ENCODE measurements at regions not wholly inside any gene's neighbourhood (a gene's known extent, or its start where the extent isn't known, plus 50 kb on each side); places are given as distances from the start of the nearest gene placed in this dataset.

DNA sequence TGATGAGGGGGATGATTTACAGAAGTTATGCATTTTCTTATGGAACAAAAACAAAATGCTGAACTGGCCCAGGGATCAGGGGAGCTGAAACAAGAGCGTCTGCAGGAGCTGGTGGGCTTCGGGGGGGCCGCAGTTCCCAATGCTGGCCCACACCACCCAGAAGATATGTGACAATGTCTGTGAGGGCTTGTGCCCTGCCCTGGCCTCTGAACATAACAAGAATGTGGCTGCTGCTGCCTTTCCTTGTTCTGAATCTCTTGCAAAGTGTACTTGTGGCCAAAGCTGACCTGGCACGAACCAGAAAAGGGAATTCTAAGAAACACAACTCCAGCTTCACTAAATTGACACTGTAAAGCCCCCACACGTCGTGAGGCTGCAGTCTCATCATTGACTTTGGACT, 66.7 kb downstream of the SEC61B start:
- no peaks in the 10 kb centered on the region for H3K36me3 Mint-ChIP-seq
- Histone ChIP-seq H3K9ac (ENCODE audit: insufficient read depth, low read length, poor library complexity, severe bottlenecking) (no peak overlapping the region), H3K27me3 (ENCODE audit: control insufficient read depth in 2 of 2, insufficient read depth in 2 of 2, low read length in 2 of 2) (no peaks in the 10 kb centered on the region), H3K27ac (ENCODE audit: low read depth in 1 of 2, low read length in 2 of 2) (no peak overlapping the region), H4K20me1 (ENCODE audit: insufficient read depth, low read length) (no peaks in the 10 kb centered on the region), H3K36me3 (replicated peaks in 1 of 2; ENCODE audit: control insufficient read depth in 1 of 2, insufficient read depth in 2 of 2, low read length in 2 of 2) (no peaks in the 10 kb centered on the region), H3K4me2 (replicated peaks; ENCODE audit: extremely low read depth, low read length, poor library complexity, severe bottlenecking) (no peak overlapping the region), H2AFZ (ENCODE audit: insufficient read depth, low read depth, low read length, poor library complexity, severe bottlenecking) (no peak overlapping the region), H3K79me2 (ENCODE audit: insufficient read depth, low read length) (no peaks in the 10 kb centered on the region), H3K4me3 (replicated peaks in 1 of 3; ENCODE audit: low read depth in 2 of 3, low read length in 3 of 3) (no peak overlapping the region), H3K4me1 (ENCODE audit: control insufficient read depth in 1 of 2, insufficient read depth in 2 of 2, low read length in 2 of 2) (no peaks in the 10 kb centered on the region), H3K9me3 (replicated peaks in 1 of 2; ENCODE audit: control insufficient read depth in 1 of 2, insufficient read depth in 1 of 2, low read length in 2 of 2) (no peaks in the 10 kb centered on the region)
- no peak for DNase-seq
- peaks cover 0 to 5% (median 2%) of the 10 kb centered on the region in 3 donors for H3K27me3 Mint-ChIP-seq (ENCODE audit: low read depth in 3 of 3)
- intact Hi-C loops (cut with micrococcal nuclease), result no loop called here
- H3K9me3 Mint-ChIP-seq, result peaks cover 0 to 2% (median 0%) of the 10 kb centered on the region in 7 donors
- no peaks in the 10 kb centered on the region for H3K4me1 Mint-ChIP-seq
- no peak overlapping the region for H3K27ac Mint-ChIP-seq
- 89% methylated on average over 4 of the region's 6 CpGs for WGBS (ENCODE audit: insufficient coverage)
- TF ChIP-seq, protein P1, sequence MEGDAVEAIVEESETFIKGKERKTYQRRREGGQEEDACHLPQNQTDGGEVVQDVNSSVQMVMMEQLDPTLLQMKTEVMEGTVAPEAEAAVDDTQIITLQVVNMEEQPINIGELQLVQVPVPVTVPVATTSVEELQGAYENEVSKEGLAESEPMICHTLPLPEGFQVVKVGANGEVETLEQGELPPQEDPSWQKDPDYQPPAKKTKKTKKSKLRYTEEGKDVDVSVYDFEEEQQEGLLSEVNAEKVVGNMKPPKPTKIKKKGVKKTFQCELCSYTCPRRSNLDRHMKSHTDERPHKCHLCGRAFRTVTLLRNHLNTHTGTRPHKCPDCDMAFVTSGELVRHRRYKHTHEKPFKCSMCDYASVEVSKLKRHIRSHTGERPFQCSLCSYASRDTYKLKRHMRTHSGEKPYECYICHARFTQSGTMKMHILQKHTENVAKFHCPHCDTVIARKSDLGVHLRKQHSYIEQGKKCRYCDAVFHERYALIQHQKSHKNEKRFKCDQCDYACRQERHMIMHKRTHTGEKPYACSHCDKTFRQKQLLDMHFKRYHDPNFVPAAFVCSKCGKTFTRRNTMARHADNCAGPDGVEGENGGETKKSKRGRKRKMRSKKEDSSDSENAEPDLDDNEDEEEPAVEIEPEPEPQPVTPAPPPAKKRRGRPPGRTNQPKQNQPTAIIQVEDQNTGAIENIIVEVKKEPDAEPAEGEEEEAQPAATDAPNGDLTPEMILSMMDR (IDR thresholded peaks at IDR 0.05), result no peak
- H3K4me3 Mint-ChIP-seq, result no peak overlapping the region

DNA sequence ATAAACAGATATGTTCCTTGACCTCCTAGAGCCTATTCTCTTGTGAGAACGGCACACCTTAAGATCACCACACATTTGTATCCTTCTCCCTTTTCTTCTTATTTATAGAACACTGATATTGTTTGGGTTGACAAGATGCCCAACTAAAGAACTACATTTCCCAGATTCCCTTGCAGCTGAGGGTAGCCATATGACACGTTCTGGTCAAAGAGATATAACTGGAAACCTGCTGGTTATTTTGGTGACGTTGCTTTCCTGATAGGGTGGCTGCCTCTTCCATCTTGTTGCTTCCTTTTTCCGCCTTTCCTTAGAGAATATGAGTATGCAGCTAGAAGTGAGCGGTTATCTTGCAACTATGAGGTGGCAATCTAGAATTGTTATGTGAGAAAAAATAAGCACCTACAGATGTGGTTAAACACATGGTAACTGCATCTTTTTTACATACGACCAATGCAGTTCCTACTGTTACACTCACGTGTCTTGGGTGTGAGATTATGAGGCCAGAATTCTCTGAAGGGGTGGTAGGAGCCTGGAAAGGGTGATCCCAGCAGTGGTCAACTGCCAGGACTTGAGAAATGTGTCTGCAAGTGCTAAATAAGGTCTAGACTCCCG, 72.9 kb downstream of the SEC61B start:
- peak overlapping the region; percentile 30 for H2AFZ ChIP-seq (ENCODE audit: insufficient read depth, low read depth, low read length, poor library complexity, severe bottlenecking)
- no peaks in the 10 kb centered on the region for H3K4me1 ChIP-seq (ENCODE audit: control insufficient read depth in 1 of 2, insufficient read depth in 2 of 2, low read length in 2 of 2)
- H3K4me3 ChIP-seq (replicated peaks in 1 of 3; ENCODE audit: low read depth in 2 of 3, low read length in 3 of 3), result no peak overlapping the region
- H3K36me3 ChIP-seq (replicated peaks in 1 of 2; ENCODE audit: control insufficient read depth in 1 of 2, insufficient read depth in 2 of 2, low read length in 2 of 2), result no peaks in the 10 kb centered on the region
- Mint-ChIP-seq H3K4me3 (no peak overlapping the region), H3K9me3 (peaks cover 0 to 2% (median 0%) of the 10 kb centered on the region in 7 donors), H3K36me3 (no peaks in the 10 kb centered on the region), H3K27me3 (ENCODE audit: low read depth in 3 of 3) (peaks cover 0 to 6% (median 2%) of the 10 kb centered on the region in 3 donors), H3K27ac (no peak overlapping the region), H3K4me1 (peaks cover 9% of the 10 kb centered on the region)
- TF ChIP-seq, protein P1 (IDR thresholded peaks at IDR 0.05), result no peak
- no peak for DNase-seq
- no peaks in the 10 kb centered on the region for H3K79me2 ChIP-seq (ENCODE audit: insufficient read depth, low read length)
- no peak overlapping the region for H3K4me2 ChIP-seq (replicated peaks; ENCODE audit: extremely low read depth, low read length, poor library complexity, severe bottlenecking)
- intact Hi-C loops (cut with micrococcal nuclease), result no loop called here
- H3K9me3 ChIP-seq (replicated peaks in 1 of 2; ENCODE audit: control insufficient read depth in 1 of 2, insufficient read depth in 1 of 2, low read length in 2 of 2), result no peaks in the 10 kb centered on the region
- H4K20me1 ChIP-seq (ENCODE audit: insufficient read depth, low read length), result no peaks in the 10 kb centered on the region
- H3K27me3 ChIP-seq (ENCODE audit: control insufficient read depth in 2 of 2, insufficient read depth in 2 of 2, low read length in 2 of 2), result no peaks in the 10 kb centered on the region
- H3K9ac ChIP-seq (ENCODE audit: insufficient read depth, low read length, poor library complexity, severe bottlenecking), result no peak overlapping the region
- H3K27ac ChIP-seq (ENCODE audit: low read depth in 1 of 2, low read length in 2 of 2), result no peak overlapping the region
- no CpG with 5 or more reads among the region's 8 CpGs for WGBS (ENCODE audit: insufficient coverage)

All from CD14-positive monocyte (primary cell).